ENCODE measurements at regions not wholly inside any gene's neighbourhood (a gene's known extent, or its start where the extent isn't known, plus 50 kb on each side); places are given as distances from the start of the nearest gene placed in this dataset.
"Not testable (repeated sequence)": the region's sequence is repeated elsewhere in the genome, so short reads cannot be mapped to it uniquely, and the experiment has no call there.

GRCh38 chr9:101977614-101978210 is 239.3 kb upstream of the GRIN3A start:
- DNase-seq, result peak; percentile 12 to 38 (median 14)

- DNase-seq, result no peak
Observed at GRCh38 chr9:101970609-101971008, 232.2 kb upstream of the GRIN3A start.

- no peak for DNase-seq
Observed at GRCh38 chr9:101968392-101968791, 229.9 kb upstream of the GRIN3A start.

- DNase-seq, result peak in 2 of 3 donors; percentile 3 to 7
Observed at GRCh38 chr9:101966691-101967090, 228.2 kb upstream of the GRIN3A start.

GRCh38 chr9:101957705-101958104 is 219.3 kb upstream of the GRIN3A start:
- DNase-seq, result no peak

- DNase-seq, result no peak
Observed at GRCh38 chr9:101951598-101951997, 213.2 kb upstream of the GRIN3A start.

DNA sequence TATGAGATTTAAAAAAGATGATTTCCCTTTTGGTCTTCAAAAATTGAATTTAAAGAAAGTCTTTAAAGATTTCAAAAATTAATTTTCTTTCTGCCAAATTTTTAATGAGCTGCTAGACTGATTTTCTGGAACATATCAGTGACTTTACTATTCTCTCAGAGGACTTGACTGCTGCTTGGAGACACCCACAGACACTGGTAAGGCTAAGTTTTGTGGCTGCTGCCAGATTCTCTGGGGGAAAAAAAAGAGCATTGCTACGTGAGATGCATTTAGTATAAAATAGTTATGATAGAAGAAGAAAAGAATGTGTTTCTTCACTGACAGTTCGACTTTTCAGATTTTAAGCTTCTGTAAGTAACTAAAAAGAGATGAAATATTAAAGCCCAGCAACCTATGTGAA is 193.3 kb upstream of the GRIN3A start:
- DNase-seq, result no peak

DNA sequence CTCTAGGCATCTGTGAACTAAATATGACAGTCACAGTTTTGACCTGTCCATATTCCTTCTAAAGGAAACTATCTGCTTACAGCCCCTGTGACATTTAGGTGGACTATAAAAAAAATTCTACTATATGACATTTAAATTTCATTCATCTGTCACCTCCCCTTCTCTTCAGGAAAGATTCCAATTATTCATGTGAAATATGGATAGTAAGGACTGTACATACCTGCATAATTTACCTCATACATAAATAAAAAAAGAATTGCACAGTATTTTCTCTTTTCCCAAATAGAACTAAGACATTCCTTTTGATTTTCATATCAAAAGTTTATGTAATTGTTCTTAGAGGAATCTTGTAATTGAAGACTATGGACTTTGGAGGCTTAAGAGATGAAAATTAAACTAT is 192.3 kb upstream of the GRIN3A start:
- DNase-seq, result no peak

GRCh38 chr9:101925498-101925897 is 187.1 kb upstream of the GRIN3A start:
- DNase-seq, result no peak

GRCh38 chr9:101923451-101923850 is 185.0 kb upstream of the GRIN3A start:
- no peak for DNase-seq

- not testable (repeated sequence) for DNase-seq
Observed at GRCh38 chr9:101916948-101917347, 178.5 kb upstream of the GRIN3A start.

DNA sequence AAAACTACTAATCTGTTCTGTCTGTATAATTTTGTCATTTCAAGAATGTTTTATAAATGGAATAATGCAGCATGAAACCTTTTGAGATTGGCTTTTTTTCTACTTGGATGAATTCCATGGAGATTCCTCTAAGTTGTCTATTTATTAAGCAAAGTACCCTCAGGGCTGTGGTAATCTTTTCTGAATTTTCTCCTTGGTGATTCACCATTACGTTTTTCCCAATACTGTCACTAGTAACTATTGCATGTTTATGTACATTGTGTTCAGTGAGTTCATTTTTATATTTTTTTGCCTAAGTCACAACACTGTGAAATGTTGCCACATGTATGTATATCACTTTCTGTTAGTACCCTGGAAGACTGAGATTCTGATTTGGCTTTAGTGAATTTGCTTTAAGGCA is 177.0 kb upstream of the GRIN3A start:
- DNase-seq, result no peak

GRCh38 chr9:101912698-101913097 is 174.3 kb upstream of the GRIN3A start:
- no peak for DNase-seq

DNA sequence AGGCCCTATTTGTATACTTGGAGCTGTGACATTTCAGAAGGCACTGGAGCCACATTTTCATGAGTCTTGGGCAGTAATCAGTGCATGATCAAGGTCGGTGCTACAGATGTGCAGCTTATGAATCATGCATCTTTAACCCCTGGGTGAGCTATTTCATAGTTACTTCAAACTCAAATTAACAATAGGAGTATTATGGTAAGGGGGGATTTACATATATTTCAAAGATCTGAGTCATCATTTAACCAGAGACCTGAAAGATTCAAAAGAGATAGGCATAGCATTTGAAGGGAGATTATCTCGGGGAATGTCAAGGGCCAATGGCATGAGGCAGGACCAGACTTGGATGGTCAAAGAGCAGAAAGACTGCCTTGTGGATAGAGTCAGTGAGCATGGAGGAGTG is 169.0 kb upstream of the GRIN3A start:
- DNase-seq, result no peak

DNA sequence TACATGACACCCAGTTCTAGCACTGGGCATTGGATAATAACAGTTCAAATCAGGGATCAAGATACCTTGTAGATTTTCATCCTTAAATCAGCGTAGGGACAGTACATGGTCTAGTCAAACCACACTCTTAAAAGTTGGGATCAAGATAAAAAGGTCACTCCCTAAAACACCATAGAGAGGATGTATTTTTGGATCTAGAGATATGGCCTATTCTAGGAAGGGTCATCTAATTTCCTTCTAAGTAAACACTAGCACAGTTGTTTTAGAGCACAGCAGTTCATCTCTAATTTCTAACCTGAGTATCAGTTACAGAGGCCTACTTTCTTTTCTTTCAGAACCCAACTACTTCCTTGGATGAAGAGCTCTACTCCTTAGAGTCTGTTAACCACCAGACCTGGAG is 166.4 kb upstream of the GRIN3A start:
- no peak for DNase-seq

GRCh38 chr9:101902051-101902450 is 163.6 kb upstream of the GRIN3A start:
- no peak for DNase-seq

DNA sequence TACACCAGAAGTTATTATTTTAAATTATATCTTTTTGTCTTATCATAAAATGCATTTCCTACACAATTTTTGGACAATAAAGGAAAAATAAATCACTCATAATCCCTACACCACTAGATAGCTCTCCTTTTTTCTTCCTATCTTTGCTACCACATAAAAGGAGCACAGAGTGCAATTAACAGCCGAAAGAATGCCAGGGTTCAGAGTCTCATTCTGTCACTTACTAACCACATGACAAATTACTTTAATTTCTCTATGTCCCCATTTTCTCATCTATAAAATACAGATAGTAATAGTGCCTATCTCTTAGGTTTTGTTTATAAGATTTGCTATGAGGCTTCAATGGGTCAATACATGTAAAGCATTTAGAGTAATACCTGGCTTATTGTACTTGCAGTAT is 158.7 kb upstream of the GRIN3A start:
- no peak for DNase-seq

GRCh38 chr9:101893661-101894646 is 155.5 kb upstream of the GRIN3A start:
- no peak for DNase-seq

- no peak for DNase-seq
Observed at GRCh38 chr9:101881508-101881907, 143.1 kb upstream of the GRIN3A start.

GRCh38 chr9:101880846-101881245 is 142.4 kb upstream of the GRIN3A start:
- no peak for DNase-seq

GRCh38 chr9:101878734-101879133 is 140.3 kb upstream of the GRIN3A start:
- DNase-seq, result no peak

DNA sequence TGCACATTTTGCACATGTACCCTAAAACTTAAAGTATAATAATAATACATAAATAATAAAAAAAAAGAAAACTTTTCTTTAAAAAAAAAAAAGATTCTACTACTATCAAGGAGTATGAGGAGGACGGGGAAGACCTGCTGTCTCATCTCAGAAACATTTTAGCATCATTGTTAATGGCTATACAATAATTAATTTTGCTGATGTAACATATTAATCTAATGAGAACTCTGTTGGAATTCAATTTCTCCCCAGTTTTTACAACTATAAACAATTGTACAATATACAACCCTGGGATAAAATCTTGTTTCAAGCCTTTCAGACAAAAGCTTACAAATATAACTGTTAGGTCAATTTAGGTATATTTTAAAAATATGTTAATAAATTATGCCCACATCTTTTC is 139.0 kb upstream of the GRIN3A start:
- no peak for DNase-seq

- DNase-seq, result no peak
Observed at GRCh38 chr9:101861472-101861871, 123.0 kb upstream of the GRIN3A start.

Measured in muscle of back (tissue), 3 donors.